ENCODE measurements at regions not wholly inside any gene's neighbourhood (a gene's known extent, or its start where the extent isn't known, plus 50 kb on each side); places are given as distances from the start of the nearest gene placed in this dataset.

GRCh38 chr21:35216996-35217395 is 167.9 kb upstream of the RUNX1 start:
- peak overlapping the region; percentile 70 for H3K27ac ChIP-seq

GRCh38 chr21:35215870-35216269 is 166.8 kb upstream of the RUNX1 start:
- H3K27ac ChIP-seq: peak overlapping the region; percentile 70
- TF ChIP-seq, protein P1, sequence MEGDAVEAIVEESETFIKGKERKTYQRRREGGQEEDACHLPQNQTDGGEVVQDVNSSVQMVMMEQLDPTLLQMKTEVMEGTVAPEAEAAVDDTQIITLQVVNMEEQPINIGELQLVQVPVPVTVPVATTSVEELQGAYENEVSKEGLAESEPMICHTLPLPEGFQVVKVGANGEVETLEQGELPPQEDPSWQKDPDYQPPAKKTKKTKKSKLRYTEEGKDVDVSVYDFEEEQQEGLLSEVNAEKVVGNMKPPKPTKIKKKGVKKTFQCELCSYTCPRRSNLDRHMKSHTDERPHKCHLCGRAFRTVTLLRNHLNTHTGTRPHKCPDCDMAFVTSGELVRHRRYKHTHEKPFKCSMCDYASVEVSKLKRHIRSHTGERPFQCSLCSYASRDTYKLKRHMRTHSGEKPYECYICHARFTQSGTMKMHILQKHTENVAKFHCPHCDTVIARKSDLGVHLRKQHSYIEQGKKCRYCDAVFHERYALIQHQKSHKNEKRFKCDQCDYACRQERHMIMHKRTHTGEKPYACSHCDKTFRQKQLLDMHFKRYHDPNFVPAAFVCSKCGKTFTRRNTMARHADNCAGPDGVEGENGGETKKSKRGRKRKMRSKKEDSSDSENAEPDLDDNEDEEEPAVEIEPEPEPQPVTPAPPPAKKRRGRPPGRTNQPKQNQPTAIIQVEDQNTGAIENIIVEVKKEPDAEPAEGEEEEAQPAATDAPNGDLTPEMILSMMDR (conservative IDR thresholded peaks at IDR 0.05): no peak

More at GRCh38 chr21:35216996-35217395, 167.9 kb upstream of the RUNX1 start:
- TF ChIP-seq, protein P1 (conservative IDR thresholded peaks at IDR 0.05): no peak

- no peak overlapping the region for H3K27ac ChIP-seq
- TF ChIP-seq, protein P1 (conservative IDR thresholded peaks at IDR 0.05): no peak
Measured at GRCh38 chr21:35212393-35213127, 163.5 kb upstream of the RUNX1 start.

DNA sequence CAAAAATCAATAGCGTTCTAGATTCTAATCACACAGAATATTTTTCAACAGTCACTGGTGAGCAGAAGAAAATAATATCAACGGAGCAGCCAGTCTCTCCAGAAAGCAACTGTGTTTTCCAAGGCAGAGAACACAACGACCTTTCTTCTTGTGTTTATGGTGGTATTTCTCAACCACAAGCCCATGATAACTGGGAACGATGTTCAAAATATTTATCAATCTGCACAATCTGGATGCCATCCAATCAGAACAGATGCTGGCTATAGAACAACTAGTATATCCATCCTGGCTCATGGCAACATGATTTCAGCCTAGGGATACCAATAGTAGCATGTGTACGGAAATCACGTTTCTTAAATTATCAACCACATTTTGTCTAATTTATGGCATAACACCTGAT is 162.7 kb upstream of the RUNX1 start:
- H3K27ac ChIP-seq: no peak overlapping the region
- TF ChIP-seq, protein P1 (conservative IDR thresholded peaks at IDR 0.05): no peak

- TF ChIP-seq, protein P1 (conservative IDR thresholded peaks at IDR 0.05): no peak
- no peak overlapping the region for H3K27ac ChIP-seq
Measured at GRCh38 chr21:35210093-35210492, 161.0 kb upstream of the RUNX1 start.

DNA sequence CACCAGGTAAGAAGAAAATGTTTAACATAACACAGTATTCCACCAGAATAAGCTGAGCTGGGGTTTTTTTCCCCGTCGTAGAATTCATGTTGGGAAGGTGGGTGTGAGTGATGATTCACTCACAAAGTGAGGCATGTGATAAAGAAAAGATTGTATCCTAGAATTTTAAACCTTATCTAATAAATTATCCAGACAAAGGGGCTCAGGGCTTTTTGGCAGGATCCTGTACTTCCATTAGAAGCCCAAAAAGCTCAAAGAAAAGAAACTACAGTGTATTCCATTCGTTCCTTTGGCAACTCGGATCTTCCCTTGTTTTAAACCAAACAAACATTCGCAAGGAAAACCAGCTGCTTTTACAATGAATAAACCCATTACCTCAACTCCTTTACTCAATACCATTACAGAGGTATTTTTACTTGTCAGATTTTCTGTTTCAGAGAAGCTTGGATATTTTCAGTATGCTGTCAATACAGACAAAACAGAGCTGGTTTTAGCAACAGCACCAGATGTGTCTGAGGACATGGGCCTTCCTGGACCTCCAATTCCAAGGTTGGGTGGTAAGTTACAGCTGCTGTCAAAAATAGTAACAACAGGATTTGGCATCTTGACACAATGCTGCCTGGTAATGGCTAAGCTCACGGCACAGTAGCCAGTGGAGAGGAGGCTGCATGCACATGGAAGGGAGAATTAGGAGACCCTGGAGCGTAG is 159.9 kb upstream of the RUNX1 start:
- TF ChIP-seq, protein P1 (conservative IDR thresholded peaks at IDR 0.05): no peak
- no peak overlapping the region for H3K27ac ChIP-seq

DNA sequence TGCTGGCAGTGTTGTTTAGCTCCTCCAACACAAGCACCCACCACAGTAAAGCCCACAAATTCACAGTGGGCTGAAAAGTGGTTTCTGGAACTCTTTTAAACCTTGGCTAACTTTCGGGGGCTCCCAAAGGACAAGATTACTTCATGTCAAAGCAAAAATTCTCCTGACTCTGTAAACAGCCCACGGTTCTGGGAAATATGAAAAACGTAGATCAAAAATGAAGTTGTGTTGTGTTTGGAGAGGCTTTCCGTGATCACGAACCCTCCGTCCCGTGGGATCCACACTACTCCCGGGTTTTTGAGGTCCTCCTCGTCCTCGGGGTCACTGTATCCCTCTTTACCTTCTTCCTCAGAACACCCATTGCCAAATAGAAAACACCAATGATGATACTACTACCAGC is 159.0 kb upstream of the RUNX1 start:
- TF ChIP-seq, protein P1 (conservative IDR thresholded peaks at IDR 0.05): no peak
- no peak overlapping the region for H3K27ac ChIP-seq

Data from VCaP (cell line).